GM23248 (cell line): ENCODE measurements at regions not wholly inside any gene's neighbourhood (a gene's known extent, or its start where the extent isn't known, plus 50 kb on each side); places are given as distances from the start of the nearest gene placed in this dataset.
A peak's percentile ranks its signal among the peaks of the same experiment; 100 is the strongest.

ENCODE experiments used
- DNase-seq: peaks from one replicate; pipeline ENCODE4 v3.0.0-alpha.2; 2015
- H2AFZ ChIP-seq: fragments of 200-600 bp; sonication (generic); 2 replicates; pipeline ENCODE4 v1.6.1; 2016; ENCODE audit warnings: antibody characterized with exemption
- H3F3A ChIP-seq: fragments of 200-600 bp; sonication (generic); 2 replicates; pipeline ENCODE4 v1.6.1; 2016; ENCODE audit warnings: mild to moderate bottlenecking, antibody characterized with exemption, mixed run types; ENCODE audit not compliant: insufficient read depth
- H3K27ac ChIP-seq: fragments of 200-600 bp; sonication (generic); 2 replicates; pipeline ENCODE4 v1.5.1; 2016; ENCODE audit warnings: mild to moderate bottlenecking
- H3K27me3 ChIP-seq: fragments of 200-600 bp; sonication (generic); replicated peaks from 2 replicates; pipeline ENCODE4 v1.6.1; 2016; ENCODE audit warnings: mild to moderate bottlenecking; ENCODE audit not compliant: insufficient read depth
- H3K36me3 ChIP-seq: fragments of 200-600 bp; sonication (generic); 2 replicates; pipeline ENCODE4 v1.6.1; 2016; ENCODE audit warnings: low read depth, mild to moderate bottlenecking
- H3K4me1 ChIP-seq: fragments of 200-600 bp; sonication (generic); 2 replicates; pipeline ENCODE4 v1.6.1; 2016; ENCODE audit warnings: mild to moderate bottlenecking; ENCODE audit not compliant: insufficient read depth
- H3K4me2 ChIP-seq: fragments of 200-600 bp; sonication (generic); one replicate; pipeline ENCODE4 v1.6.1; 2016; ENCODE audit warnings: mild to moderate bottlenecking; ENCODE audit not compliant: unreplicated experiment
- H3K4me3 ChIP-seq: fragments of 200-600 bp; sonication (generic); 2 replicates; pipeline ENCODE4 v1.5.1; 2016; ENCODE audit warnings: mild to moderate bottlenecking
- H3K79me2 ChIP-seq: fragments of 200-600 bp; sonication (generic); 2 replicates; pipeline ENCODE4 v1.6.1; 2016; ENCODE audit warnings: mild to moderate bottlenecking; ENCODE audit not compliant: insufficient read depth
- H3K9ac ChIP-seq: fragments of 200-600 bp; sonication (generic); 2 replicates; pipeline ENCODE4 v1.6.1; 2016; ENCODE audit warnings: mild to moderate bottlenecking
- H3K9me2 ChIP-seq: fragments of 200-600 bp; sonication (generic); 2 replicates; pipeline ENCODE4 v1.6.1; 2016; ENCODE audit warnings: mixed run types, mild to moderate bottlenecking, moderate library complexity; ENCODE audit not compliant: insufficient read depth
- H3K9me3 ChIP-seq: fragments of 200-600 bp; sonication (generic); one replicate; pipeline ENCODE4 v1.6.1; 2017; ENCODE audit warnings: low read depth
- H4K20me1 ChIP-seq: fragments of 200-600 bp; sonication (generic); 2 replicates; pipeline ENCODE4 v1.6.0; 2016; ENCODE audit not compliant: insufficient read depth
- EZH2 ChIP-seq: fragments of 200-600 bp; sonication (generic); IDR thresholded peaks from 2 replicates; pipeline ENCODE4 v1.6.1; 2018; ENCODE audit warnings: antibody characterized with exemption, mild to moderate bottlenecking; ENCODE audit not compliant: insufficient read depth, poor library complexity, severe bottlenecking
- EZH2phosphoT487 ChIP-seq: fragments of 200-600 bp; sonication (generic); IDR thresholded peaks from 2 replicates; pipeline ENCODE4 v1.6.1; 2018; ENCODE audit warnings: antibody characterized with exemption, moderate library complexity, mild to moderate bottlenecking, low read depth; ENCODE audit not compliant: insufficient read depth
- WGBS, 2 experiments: methylation state at CpG; one replicate each; pipeline ENCODE4 v1.1.6; 2015 to 2017; ENCODE audit warnings: low lambda C conversion rate in 2 of 2, low coverage in 1 of 2; ENCODE audit errors: missing lambda C conversion rate in 2 of 2; 5-methylcytosine and 5-hydroxymethylcytosine counted together
- in situ Hi-C: fragments of 300-500 bp; cut with MboI; formaldehyde crosslinking; loops from 2 replicates; pipeline ENCODE4 v1.15.0; 2020

GRCh38 chr14:29352706-29353080 lies 575.0 kb downstream of the PRKD1 start:
- Histone ChIP-seq H3K27ac (no peak overlapping the region), H3K9ac (no peak overlapping the region), H3K79me2 (no peaks in the 10 kb centered on the region), H3K4me3 (no peak overlapping the region), H4K20me1 (no peaks in the 10 kb centered on the region), H3F3A (peaks cover 14% of the 10 kb centered on the region), H3K4me1 (peaks cover 23% of the 10 kb centered on the region), H3K4me2 (peak overlapping the region; percentile 23), H3K9me3 (no peaks in the 10 kb centered on the region), H3K9me2 (no peaks in the 10 kb centered on the region), H3K27me3 (no peaks in the 10 kb centered on the region), H2AFZ (no peak overlapping the region), H3K36me3 (no peaks in the 10 kb centered on the region)
- 3 to 4% methylated on average over 1 of the region's 1 CpG for WGBS, 2 experiments
- in situ Hi-C loops, result no loop called here
- peak; percentile 39 for DNase-seq
- TF ChIP-seq EZH2phosphoT487 (no peak), EZH2 (no peak)

GRCh38 chr14:29353513-29353912 lies 574.1 kb downstream of the PRKD1 start:
- Histone ChIP-seq H3K27me3 (no peaks in the 10 kb centered on the region), H3K27ac (no peak overlapping the region), H2AFZ (no peak overlapping the region), H3K36me3 (no peaks in the 10 kb centered on the region), H3K4me3 (no peak overlapping the region), H3F3A (peaks cover 7% of the 10 kb centered on the region), H3K4me2 (no peak overlapping the region), H3K9me2 (no peaks in the 10 kb centered on the region), H3K79me2 (no peaks in the 10 kb centered on the region), H3K9me3 (no peaks in the 10 kb centered on the region), H3K9ac (no peak overlapping the region), H4K20me1 (no peaks in the 10 kb centered on the region), H3K4me1 (peaks cover 23% of the 10 kb centered on the region)
- no peak for TF ChIP-seq EZH2phosphoT487
- no peak for TF ChIP-seq EZH2
- in situ Hi-C loops, result no loop called here
- DNase-seq, result no peak
- 63 to 64% methylated on average over 5 of the region's 5 CpGs for WGBS, 2 experiments

GRCh38 chr14:29354486-29354885 lies 573.2 kb downstream of the PRKD1 start:
- Histone ChIP-seq H3K9me2 (no peaks in the 10 kb centered on the region), H3K4me1 (peaks cover 17% of the 10 kb centered on the region), H2AFZ (peak overlapping the region; percentile 40), H3K36me3 (no peaks in the 10 kb centered on the region), H3K27ac (no peak overlapping the region), H4K20me1 (no peaks in the 10 kb centered on the region), H3K9me3 (no peaks in the 10 kb centered on the region), H3K4me3 (no peak overlapping the region), H3K4me2 (no peak overlapping the region), H3K9ac (no peak overlapping the region), H3K79me2 (no peaks in the 10 kb centered on the region), H3F3A (no peaks in the 10 kb centered on the region), H3K27me3 (no peaks in the 10 kb centered on the region)
- DNase-seq, result peak; percentile 34
- WGBS, 2 experiments, result 64 to 66% methylated on average over 4 of the region's 4 CpGs
- in situ Hi-C loops, result no loop called here
- TF ChIP-seq EZH2 (no peak), EZH2phosphoT487 (no peak)

GRCh38 chr14:29355331-29355730 lies 572.3 kb downstream of the PRKD1 start:
- DNase-seq, result no peak
- WGBS, 2 experiments, result 24 to 47% methylated on average over 1 of the region's 1 CpG
- Histone ChIP-seq H3K4me2 (no peak overlapping the region), H3K79me2 (no peaks in the 10 kb centered on the region), H3F3A (no peaks in the 10 kb centered on the region), H2AFZ (no peak overlapping the region), H3K27ac (no peak overlapping the region), H3K4me3 (no peak overlapping the region), H4K20me1 (no peaks in the 10 kb centered on the region), H3K9me2 (no peaks in the 10 kb centered on the region), H3K36me3 (no peaks in the 10 kb centered on the region), H3K4me1 (peaks cover 17% of the 10 kb centered on the region), H3K27me3 (no peaks in the 10 kb centered on the region), H3K9me3 (no peaks in the 10 kb centered on the region), H3K9ac (no peak overlapping the region)
- in situ Hi-C loops, result no loop called here
- TF ChIP-seq EZH2phosphoT487 (no peak), EZH2 (no peak)

GRCh38 chr14:29355846-29356245 lies 571.8 kb downstream of the PRKD1 start:
- Histone ChIP-seq H3K36me3 (no peaks in the 10 kb centered on the region), H3K27me3 (no peaks in the 10 kb centered on the region), H2AFZ (no peak overlapping the region), H3K27ac (no peak overlapping the region), H3K9me3 (no peaks in the 10 kb centered on the region), H3K4me2 (no peak overlapping the region), H3K9ac (no peak overlapping the region), H3K4me1 (peaks cover 17% of the 10 kb centered on the region), H3K4me3 (no peak overlapping the region), H3K79me2 (no peaks in the 10 kb centered on the region), H3F3A (no peaks in the 10 kb centered on the region), H3K9me2 (no peaks in the 10 kb centered on the region), H4K20me1 (no peaks in the 10 kb centered on the region)
- DNase-seq, result no peak
- TF ChIP-seq EZH2 (no peak), EZH2phosphoT487 (no peak)
- 87 to 100% methylated on average over 1 of the region's 1 CpG for WGBS, 2 experiments
- in situ Hi-C loops, result no loop called here
